ENCODE measurements at regions not wholly inside any gene's neighbourhood (a gene's known extent, or its start where the extent isn't known, plus 50 kb on each side); places are given as distances from the start of the nearest gene placed in this dataset.

DNA sequence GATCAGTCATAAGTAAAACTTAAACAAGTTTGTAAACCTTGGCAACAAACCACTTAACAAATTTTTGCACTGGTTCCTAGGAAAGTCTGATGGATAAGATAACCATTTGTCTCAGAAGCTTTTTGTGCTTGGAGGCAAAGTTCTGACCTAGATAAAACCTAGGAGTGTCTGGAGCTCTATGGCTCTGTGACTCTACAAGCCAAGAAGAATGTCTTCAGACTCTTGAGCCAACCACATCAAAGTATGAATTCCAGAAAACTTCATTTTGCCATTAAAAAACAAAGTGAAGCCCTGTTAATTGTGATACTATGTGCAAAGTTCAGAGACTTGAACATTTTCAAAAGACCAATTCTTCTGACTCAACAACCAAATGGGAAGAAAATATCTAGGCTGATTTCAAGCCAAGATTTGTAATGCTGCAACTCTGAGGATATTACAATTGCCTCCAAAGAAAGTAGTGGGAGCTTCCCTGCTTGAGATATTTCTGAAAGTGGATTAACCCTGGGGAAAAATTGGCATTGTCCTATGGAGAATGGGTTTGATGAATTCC is 158.1 kb upstream of the FOXQ1 start:
- H3K9me3 ChIP-seq (ENCODE audit: low read depth, low read length), result no peaks in the 10 kb centered on the region
- H3K36me3 ChIP-seq (ENCODE audit: insufficient read depth, low read length), result no peaks in the 10 kb centered on the region
- no peak overlapping the region for H3K4me3 ChIP-seq (ENCODE audit: insufficient read depth, low read length)
- no peak for TF ChIP-seq CTCF (IDR thresholded peaks at IDR 0.05; ENCODE audit: extremely low read depth, low read depth, low read length)
- H4K20me1 ChIP-seq (ENCODE audit: insufficient read depth, low read length), result no peaks in the 10 kb centered on the region
- H3K79me2 ChIP-seq (ENCODE audit: insufficient read depth, low read length), result no peaks in the 10 kb centered on the region
- no peak overlapping the region for H2AFZ ChIP-seq (ENCODE audit: low read length)
- H3K27ac ChIP-seq (ENCODE audit: low read depth, low read length), result no peak overlapping the region
- DNase-seq (ENCODE audit: insufficient read length, low spot score, missing footprints), result no peak
- peaks cover 4% of the 10 kb centered on the region for H3K27me3 ChIP-seq (ENCODE audit: insufficient read depth, low read length)
- H3K4me2 ChIP-seq (ENCODE audit: insufficient read depth, low read length), result no peak overlapping the region
- no peaks in the 10 kb centered on the region for H3K4me1 ChIP-seq (ENCODE audit: insufficient read depth, low read length)

GRCh38 chr6:1146500-1146899 is 165.4 kb upstream of the FOXQ1 start:
- Histone ChIP-seq H3K27me3 (ENCODE audit: insufficient read depth, low read length) (peaks cover 4% of the 10 kb centered on the region), H4K20me1 (ENCODE audit: insufficient read depth, low read length) (no peaks in the 10 kb centered on the region), H2AFZ (ENCODE audit: low read length) (no peak overlapping the region), H3K27ac (ENCODE audit: low read depth, low read length) (no peak overlapping the region), H3K4me1 (ENCODE audit: insufficient read depth, low read length) (peaks cover 18% of the 10 kb centered on the region), H3K79me2 (ENCODE audit: insufficient read depth, low read length) (no peaks in the 10 kb centered on the region), H3K36me3 (ENCODE audit: insufficient read depth, low read length) (no peaks in the 10 kb centered on the region), H3K4me2 (ENCODE audit: insufficient read depth, low read length) (no peak overlapping the region), H3K9me3 (ENCODE audit: low read depth, low read length) (no peaks in the 10 kb centered on the region), H3K4me3 (ENCODE audit: insufficient read depth, low read length) (no peak overlapping the region)
- no peak for DNase-seq (ENCODE audit: insufficient read length, low spot score, missing footprints)
- TF ChIP-seq CTCF (IDR thresholded peaks at IDR 0.05; ENCODE audit: extremely low read depth, low read depth, low read length), result no peak

GRCh38 chr6:1145768-1146218 is 166.1 kb upstream of the FOXQ1 start:
- H3K4me1 ChIP-seq (ENCODE audit: insufficient read depth, low read length), result peaks cover 18% of the 10 kb centered on the region
- H3K79me2 ChIP-seq (ENCODE audit: insufficient read depth, low read length), result no peaks in the 10 kb centered on the region
- H3K27ac ChIP-seq (ENCODE audit: low read depth, low read length), result peak overlapping the region; percentile 90
- no peaks in the 10 kb centered on the region for H3K9me3 ChIP-seq (ENCODE audit: low read depth, low read length)
- no peak overlapping the region for H3K4me2 ChIP-seq (ENCODE audit: insufficient read depth, low read length)
- H3K36me3 ChIP-seq (ENCODE audit: insufficient read depth, low read length), result no peaks in the 10 kb centered on the region
- H4K20me1 ChIP-seq (ENCODE audit: insufficient read depth, low read length), result no peaks in the 10 kb centered on the region
- DNase-seq (ENCODE audit: insufficient read length, low spot score, missing footprints), result no peak
- H2AFZ ChIP-seq (ENCODE audit: low read length), result peak overlapping the region; percentile 50
- TF ChIP-seq CTCF (IDR thresholded peaks at IDR 0.05; ENCODE audit: extremely low read depth, low read depth, low read length), result no peak
- H3K4me3 ChIP-seq (ENCODE audit: insufficient read depth, low read length), result no peak overlapping the region
- peaks cover 4% of the 10 kb centered on the region for H3K27me3 ChIP-seq (ENCODE audit: insufficient read depth, low read length)

- Histone ChIP-seq H3K4me1 (ENCODE audit: insufficient read depth, low read length) (peaks cover 18% of the 10 kb centered on the region), H3K27ac (ENCODE audit: low read depth, low read length) (peak overlapping the region; percentile 90), H3K79me2 (ENCODE audit: insufficient read depth, low read length) (no peaks in the 10 kb centered on the region), H3K4me3 (ENCODE audit: insufficient read depth, low read length) (no peak overlapping the region), H3K4me2 (ENCODE audit: insufficient read depth, low read length) (peak overlapping the region; percentile 43), H2AFZ (ENCODE audit: low read length) (peak overlapping the region; percentile 50), H3K36me3 (ENCODE audit: insufficient read depth, low read length) (no peaks in the 10 kb centered on the region), H3K27me3 (ENCODE audit: insufficient read depth, low read length) (peaks cover 4% of the 10 kb centered on the region), H3K9me3 (ENCODE audit: low read depth, low read length) (no peaks in the 10 kb centered on the region), H4K20me1 (ENCODE audit: insufficient read depth, low read length) (no peaks in the 10 kb centered on the region)
- DNase-seq (ENCODE audit: insufficient read length, low spot score, missing footprints), result peak; percentile 84
- no peak for TF ChIP-seq CTCF (IDR thresholded peaks at IDR 0.05; ENCODE audit: extremely low read depth, low read depth, low read length)
These were observed 166.8 kb upstream of the FOXQ1 start for GRCh38 chr6:1144842-1145767.

All from osteoblast (primary cell).